Activated effector memory CD4-positive, alpha-beta T cell treated with Interleukin-2 at 50 U/mL for 16 hours (primary cell): ENCODE measurements at regions not wholly inside any gene's neighbourhood (a gene's known extent, or its start where the extent isn't known, plus 50 kb on each side); places are given as distances from the start of the nearest gene placed in this dataset.

Experiments used
- DNase-seq: peaks from one replicate; pipeline ENCODE4 v3.0.0-alpha.2; 2020

DNA sequence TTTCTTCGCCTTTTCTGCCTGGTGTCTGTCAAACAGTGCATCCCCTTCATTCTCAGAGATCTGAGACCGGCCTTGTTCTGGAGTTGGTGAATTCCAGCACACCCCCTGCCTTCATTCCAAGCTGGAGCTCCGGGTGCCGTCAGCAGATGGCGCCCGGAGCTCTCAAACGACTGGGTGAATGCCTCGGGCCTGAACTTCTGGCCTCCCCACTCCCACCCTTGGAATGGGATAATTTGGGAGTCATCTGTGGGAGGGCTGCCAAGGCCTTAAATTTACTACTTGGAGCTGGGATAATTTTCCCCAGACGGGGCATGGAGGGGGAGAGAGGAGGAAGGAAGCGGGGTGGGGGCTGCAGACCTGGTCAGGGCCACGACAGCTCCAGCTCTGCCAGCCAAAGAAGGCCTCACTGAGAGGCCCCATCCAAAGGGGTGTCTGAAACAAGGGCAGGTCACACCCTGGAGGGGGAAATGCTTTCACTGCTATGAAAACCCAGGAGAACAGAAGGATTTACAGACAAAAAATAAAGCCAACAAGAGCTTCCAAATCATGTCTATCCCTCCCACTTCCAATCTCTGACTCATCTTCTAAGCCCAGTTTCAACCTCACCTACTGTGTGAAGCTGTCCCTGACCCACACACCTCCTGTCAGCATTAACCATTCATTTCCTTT is 187.9 kb downstream of the OPA1 start:
- no peak for DNase-seq

DNA sequence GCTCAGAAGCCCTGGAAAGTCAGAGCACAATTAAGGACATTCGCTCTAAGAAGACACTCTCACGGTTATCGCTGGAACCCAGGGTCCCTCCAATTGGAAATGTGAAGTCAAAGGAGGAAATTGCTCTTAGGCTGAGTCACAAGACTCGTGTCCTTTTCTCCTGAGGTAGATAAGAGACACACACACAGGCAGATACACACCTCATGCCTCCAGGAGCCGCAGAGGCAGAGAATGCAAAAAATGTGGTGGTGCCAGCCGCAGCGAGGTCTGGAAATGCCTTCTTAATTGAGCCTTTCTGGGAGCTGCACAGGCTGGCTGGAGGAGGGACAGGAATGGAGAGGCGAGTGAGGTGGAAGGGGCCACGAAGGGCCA is 189.3 kb downstream of the OPA1 start:
- DNase-seq, result no peak

- no peak for DNase-seq
Observed at GRCh38 chr3:193782747-193783146, 189.7 kb downstream of the OPA1 start.

- no peak for DNase-seq
Observed at GRCh38 chr3:193783166-193783896, 190.3 kb downstream of the OPA1 start.

DNA sequence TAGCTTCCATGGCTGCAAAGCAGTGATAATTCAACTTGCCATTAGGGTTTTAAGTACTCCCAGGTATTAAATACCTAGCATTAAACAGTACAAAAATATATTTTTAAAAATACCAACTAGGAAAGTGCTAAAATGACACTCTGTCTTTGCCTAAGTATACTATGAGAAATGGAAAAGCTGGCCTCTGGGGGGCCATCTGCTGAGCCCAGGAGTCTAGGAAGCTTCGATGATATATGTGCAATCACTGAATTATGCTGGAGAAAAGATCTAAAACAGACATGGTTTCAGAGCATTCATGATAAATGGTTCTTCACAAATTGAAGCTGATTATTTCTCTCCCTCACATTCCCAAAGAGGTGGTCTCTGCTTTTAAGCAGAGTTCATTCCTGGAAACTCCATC is 191.8 kb downstream of the OPA1 start:
- no peak for DNase-seq

DNA sequence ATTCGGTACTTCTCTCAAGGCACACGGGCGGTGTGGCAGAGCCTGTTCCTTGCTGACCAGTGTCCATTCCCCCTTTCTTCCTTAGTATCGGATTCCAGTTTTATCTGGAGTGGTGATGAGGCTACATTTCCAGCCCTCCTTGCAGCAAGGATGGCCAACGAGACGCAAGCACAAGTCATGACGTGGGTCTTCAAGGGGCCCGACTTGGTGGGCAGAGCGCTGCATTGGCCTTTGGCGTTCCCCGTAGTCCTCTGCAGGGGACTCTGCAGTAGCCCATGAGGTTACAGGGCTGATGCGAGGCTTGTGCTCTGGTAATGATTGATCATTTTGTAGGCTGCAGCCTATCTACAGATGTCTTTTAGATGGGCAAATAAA is 194.5 kb downstream of the OPA1 start:
- no peak for DNase-seq

GRCh38 chr3:193788189-193788991 is 195.4 kb downstream of the OPA1 start:
- no peak for DNase-seq

GRCh38 chr3:193789455-193789854 is 196.4 kb downstream of the OPA1 start:
- DNase-seq, result no peak

DNA sequence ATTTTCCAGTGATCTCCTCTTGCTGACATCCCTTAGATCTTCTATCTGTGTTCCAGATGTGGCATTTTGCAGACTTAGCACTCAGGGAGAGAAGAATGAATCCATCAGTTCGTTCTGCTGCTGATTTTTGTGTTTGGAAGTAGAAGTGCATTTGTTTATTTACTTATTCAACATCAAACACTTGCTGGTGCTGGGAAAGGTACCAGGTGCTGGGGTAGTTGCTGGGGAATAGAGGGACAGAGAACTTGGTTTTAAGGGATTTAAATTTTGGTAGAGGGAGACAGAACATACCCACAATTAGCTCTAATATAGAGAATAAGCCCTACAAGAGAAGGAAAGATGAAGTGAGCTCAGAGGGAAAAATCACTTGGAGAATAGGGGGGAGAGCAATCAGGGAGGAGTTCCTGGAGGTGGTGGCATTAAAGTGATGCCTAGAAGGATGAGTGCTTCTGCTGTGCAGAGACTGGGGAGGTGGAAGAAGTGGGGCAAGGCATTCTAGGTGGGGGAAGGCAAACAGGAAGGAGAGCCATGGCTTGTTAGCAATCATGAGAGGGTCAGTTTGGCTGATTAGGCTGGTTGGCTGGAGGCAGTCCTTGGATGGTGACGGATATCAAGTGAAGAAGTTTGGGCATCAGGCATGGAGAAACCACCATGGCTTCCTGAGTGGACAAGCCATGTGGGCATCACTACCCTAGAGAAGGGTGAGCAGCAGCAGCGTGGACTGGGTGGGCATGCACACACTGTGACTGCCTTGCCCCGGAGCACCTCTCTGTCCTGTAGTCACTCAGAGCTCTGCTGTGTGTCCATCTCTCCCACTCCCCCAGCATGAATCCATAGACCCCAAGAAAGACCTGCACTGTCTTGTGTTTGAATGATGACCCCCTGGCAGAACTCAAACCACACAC is 197.3 kb downstream of the OPA1 start:
- DNase-seq, result no peak

DNA sequence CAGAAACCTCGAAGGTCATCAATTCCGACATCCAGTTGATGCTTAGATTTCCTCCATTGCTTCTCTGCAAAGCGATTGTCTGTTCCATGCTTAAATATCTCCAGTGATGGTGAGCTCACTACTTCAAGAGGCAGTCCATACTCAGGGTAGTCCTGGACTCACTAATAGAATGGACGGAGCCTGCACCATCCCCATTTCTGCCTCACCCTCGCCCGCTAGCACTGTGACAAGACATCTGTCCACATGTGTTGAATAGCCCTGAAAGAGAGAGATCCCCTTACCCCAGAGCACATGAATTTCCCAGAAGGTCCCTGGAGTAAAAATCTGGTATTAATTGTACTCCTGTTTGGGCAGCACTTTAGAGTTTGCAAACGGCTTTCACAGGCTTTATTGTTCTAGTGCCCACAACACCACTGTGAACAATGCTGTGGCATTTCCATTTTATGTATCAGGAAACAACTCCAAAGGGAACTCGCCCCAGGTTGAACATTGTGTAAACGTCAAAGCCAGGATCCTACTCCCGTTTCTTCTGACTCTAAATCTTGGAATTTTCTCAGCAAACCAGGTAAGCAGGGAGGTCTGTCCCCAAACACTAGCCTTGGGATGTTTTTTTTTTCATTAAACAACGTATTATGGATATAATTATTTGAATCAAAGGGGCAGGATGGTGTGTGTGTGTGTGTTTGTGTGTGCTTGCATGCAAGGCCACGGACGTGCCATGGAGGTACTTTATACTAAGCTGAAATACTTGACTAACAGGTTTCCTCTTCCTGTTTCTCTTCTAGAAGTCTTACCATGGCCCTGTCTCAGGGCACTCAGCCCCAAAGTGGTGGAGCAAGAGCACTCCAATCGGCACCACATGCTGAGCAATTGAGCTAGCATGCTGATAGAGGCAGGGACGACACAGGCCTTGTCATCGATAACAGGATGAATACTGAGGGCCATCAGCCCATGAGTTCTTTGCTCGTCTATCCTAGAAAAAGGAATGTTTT is 198.3 kb downstream of the OPA1 start:
- DNase-seq, result no peak

DNA sequence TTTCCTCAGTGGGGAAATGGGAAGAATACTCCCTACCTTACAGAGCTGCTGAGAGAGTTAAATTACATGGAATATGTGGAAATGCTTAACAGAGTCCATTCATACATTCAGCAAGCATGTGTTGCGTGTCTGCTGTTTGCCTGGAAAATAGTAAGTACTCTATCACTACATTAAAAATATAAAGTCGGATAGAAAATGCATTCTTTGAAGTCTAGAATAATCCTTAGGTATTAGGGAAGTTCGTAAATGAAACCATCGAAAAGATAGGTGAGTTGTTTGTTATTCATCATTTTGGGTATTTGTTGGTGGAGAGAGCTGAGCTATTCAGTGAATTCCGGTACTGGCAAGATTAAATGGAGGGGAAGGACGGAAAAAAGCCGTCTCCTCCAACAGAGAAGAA is 200.1 kb downstream of the OPA1 start:
- no peak for DNase-seq

DNA sequence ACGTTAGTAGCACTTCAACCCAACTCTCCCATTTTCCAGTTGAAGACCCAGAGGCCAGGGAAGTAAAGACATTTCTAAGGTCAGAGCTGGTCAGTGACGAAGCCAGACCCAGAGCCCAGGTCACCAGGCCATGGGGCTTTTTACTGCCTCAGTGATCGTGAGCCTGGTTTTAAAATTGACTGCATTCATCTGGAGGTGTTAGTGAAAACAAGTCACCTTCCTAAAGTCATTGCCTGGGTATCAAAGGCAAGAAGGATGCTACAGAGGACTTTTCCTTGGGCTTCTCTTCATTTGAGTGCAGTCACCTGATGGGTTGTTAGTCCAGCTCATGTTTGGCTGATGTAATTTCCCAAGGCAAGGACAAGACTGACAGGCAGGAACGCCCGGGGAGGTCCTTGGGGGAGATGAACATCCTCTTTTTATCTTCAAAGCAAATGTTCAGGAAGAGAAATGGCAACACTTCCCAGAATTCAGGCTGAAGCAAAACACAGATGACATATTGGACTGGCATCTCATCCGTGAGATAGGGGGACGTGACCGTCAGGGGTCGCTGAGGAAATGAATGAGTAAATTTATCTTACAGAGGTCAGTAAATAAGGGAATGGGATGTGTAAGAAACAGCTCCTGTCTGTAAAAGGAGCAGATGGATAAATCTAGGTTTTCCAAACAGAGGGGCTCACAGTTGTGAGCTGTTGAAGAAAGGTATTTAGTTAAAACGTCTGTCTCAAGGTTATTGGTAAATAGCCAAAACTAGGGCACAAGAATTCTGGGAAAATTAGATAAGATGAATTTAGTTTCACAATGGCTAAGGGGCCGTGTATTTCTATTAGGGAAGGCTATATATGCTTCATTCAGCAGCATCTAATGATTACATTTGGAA is 201.2 kb downstream of the OPA1 start:
- DNase-seq, result no peak

GRCh38 chr3:193795062-193795690 is 202.2 kb downstream of the OPA1 start:
- no peak for DNase-seq

DNA sequence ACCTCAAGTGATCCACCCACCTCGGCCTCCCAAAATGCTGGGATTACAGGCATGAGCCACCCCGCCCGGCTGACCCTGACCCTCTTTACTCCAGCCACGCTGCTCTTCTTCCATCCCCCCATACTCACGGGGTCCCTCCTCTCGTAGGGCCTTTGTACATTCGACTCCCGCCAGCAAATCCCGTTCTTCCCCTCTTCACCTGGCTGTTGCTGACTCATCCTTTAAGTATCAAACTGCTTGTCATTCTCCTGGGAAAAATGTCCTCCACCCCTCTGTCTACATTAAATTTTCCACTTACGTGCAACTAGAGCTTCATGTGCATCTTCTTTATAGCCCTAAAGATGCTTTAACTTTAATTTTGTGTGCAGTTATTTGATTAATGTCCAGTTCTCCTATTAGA is 203.1 kb downstream of the OPA1 start:
- DNase-seq, result no peak

DNA sequence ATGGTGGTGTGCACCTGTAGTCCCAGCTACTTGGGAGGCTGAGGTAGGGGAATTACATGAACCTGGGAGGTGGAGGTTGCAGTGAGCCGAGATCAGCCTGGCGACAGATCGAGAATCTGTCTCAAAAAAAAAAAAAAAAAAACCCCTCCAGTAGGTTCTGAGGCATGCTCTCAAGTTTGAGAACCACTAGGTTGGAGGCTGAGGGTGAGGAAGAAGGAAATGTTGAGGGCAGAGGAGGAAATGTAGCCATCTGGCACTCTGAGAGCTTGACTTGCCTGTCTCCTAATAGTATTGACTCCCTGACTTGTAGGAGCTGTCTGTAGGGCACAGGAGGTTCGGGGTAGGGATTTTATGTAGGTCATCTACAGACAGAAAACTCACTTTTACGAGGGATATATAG is 204.6 kb downstream of the OPA1 start:
- DNase-seq, result no peak

DNA sequence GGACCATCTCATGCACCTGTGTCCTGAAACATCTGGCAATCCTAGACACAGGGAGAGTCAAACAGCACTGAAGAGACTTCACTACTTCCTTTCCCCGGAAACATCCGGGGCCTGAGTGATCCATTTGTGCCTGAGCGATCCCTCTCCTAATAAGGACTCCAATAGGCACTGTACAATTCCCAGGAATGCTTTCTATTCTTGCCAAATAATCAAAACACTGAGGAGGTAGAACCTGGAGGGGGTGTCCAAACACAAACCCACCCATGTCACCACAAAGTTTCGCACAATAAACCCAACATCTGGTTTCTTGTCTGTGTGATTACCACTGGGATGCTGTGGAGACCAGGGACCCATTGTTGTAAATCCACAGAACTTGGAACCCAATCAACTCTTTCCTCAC is 205.0 kb downstream of the OPA1 start:
- DNase-seq, result no peak

DNA sequence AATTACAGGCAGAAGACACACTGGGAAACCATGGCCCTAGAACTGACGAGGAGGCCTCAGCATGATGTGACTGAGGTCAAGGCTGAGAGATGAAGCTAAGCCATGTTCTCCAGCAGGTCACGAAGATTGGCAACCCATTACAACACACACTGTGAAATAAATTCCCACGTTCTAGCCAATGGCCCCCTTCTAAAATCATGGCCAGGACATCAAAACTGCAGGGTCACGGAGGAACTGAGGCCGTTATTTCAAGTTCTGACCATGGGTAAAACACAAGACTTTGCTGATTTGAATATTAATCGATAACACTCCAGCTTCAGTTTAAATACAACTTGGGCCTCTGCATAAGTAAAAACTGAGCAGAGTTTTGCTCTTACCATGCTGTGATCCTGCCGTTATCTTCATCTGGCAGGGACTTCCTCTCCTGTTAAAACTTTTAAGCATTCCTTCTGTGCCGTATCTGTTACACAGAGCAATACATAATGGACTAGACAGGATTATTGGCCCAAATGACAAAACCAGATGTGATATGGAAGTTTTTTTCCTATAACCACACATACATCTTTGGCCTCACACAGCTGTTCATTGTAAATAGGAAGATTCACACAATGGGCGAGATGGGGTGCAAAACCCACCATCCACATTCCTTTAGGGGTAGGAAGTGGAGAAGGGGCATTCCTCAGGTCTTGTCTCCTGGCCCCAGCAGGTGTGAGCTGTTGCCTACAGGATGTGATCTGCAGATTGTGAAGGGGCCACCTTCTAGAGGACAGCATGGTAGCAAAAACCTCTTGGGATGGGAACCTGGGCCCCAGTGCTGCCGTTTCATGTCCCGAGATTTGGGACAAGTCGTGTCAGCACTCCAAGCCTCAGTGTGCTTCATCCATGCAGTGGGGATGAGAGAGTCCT is 207.4 kb downstream of the OPA1 start:
- DNase-seq, result no peak

DNA sequence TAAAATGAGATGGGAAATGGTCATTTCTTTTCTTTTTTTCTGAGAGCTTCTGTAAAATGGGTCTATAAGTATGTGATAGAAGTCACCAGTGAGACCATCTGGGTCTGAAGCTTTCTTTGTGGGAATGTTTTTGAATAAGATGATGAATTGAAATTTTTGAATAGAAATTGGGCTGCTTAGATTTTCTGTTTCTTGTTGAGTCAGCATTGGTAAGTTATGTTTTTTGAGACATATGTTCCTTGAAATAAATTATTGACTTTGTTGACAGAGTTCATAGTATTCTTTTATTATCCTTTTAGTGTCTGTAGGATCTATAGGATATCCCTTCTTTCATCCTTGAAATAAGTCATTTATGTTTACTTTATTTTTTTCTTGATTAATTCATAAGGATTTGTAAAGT is 208.1 kb downstream of the OPA1 start:
- DNase-seq, result no peak

GRCh38 chr3:193803288-193803687 is 210.3 kb downstream of the OPA1 start:
- no peak for DNase-seq
